Hepatocyte (in vitro differentiated cells): ENCODE measurements at regions not wholly inside any gene's neighbourhood (a gene's known extent, or its start where the extent isn't known, plus 50 kb on each side); places are given as distances from the start of the nearest gene placed in this dataset.

ENCODE experiments used
- CTCF ChIP-seq: fragments of 200-600 bp; sonication (generic); IDR thresholded peaks from 2 replicates; pipeline ENCODE4 v1.5.1; 2016; ENCODE audit warnings: antibody characterized with exemption, mild to moderate bottlenecking; ENCODE audit not compliant: poor library complexity
- EZH2 ChIP-seq: fragments of 200-600 bp; sonication (generic); IDR thresholded peaks from 2 replicates; pipeline ENCODE4 v1.6.1; 2016; ENCODE audit warnings: antibody characterized with exemption, mild to moderate bottlenecking, borderline replicate concordance
- EZH2phosphoT487 ChIP-seq: fragments of 200-600 bp; sonication (generic); IDR thresholded peaks from one replicate; pipeline ENCODE4 v1.6.1; 2018; ENCODE audit warnings: antibody characterized with exemption, mild to moderate bottlenecking, low read depth, moderate library complexity; ENCODE audit not compliant: unreplicated experiment, severe bottlenecking

GRCh38 chr15:37881237-37882013 is 53.0 kb upstream of the TMCO5A start:
- no peak for TF ChIP-seq CTCF
- TF ChIP-seq EZH2, result no peak
- no peak for TF ChIP-seq EZH2phosphoT487
